Activated CD4-positive, alpha-beta T cell treated with anti-CD3 and anti-CD28 coated beads, Interleukin-2, amount 50 U/mL, for 1 hour (primary cell): ENCODE measurements at regions not wholly inside any gene's neighbourhood (a gene's known extent, or its start where the extent isn't known, plus 50 kb on each side); places are given as distances from the start of the nearest gene placed in this dataset.
"Not testable (repeated sequence)": the region's sequence is repeated elsewhere in the genome, so short reads cannot be mapped to it uniquely, and the experiment has no call there.

Experiments used
- DNase-seq: peaks from one replicate; pipeline ENCODE4 v3.0.0-alpha.2; 2020

- DNase-seq, result no peak
Observed at GRCh38 chr2:176774766-176775451, 437.7 kb upstream of the HNRNPA3 start.

GRCh38 chr2:176777262-176777661, 435.3 kb upstream of the HNRNPA3 start:
- no peak for DNase-seq

GRCh38 chr2:176779917-176780316, 432.7 kb upstream of the HNRNPA3 start:
- DNase-seq, result no peak

GRCh38 chr2:176780348-176780747, 432.2 kb upstream of the HNRNPA3 start:
- DNase-seq, result no peak

GRCh38 chr2:176781570-176782217, 430.9 kb upstream of the HNRNPA3 start:
- no peak for DNase-seq

- no peak for DNase-seq
Observed at GRCh38 chr2:176784633-176785200, 427.9 kb upstream of the HNRNPA3 start.

- DNase-seq, result no peak
Observed at GRCh38 chr2:176789751-176790150, 422.8 kb upstream of the HNRNPA3 start.

- no peak for DNase-seq
Observed at GRCh38 chr2:176790468-176790867, 422.1 kb upstream of the HNRNPA3 start.

GRCh38 chr2:176793792-176794191, 418.8 kb upstream of the HNRNPA3 start:
- DNase-seq, result no peak

GRCh38 chr2:176794392-176794791, 418.2 kb upstream of the HNRNPA3 start:
- DNase-seq, result no peak

GRCh38 chr2:176795823-176796222, 416.8 kb upstream of the HNRNPA3 start:
- no peak for DNase-seq

- DNase-seq, result not testable (repeated sequence)
Observed at GRCh38 chr2:176796677-176797076, 415.9 kb upstream of the HNRNPA3 start.

GRCh38 chr2:176804392-176804791, 408.2 kb upstream of the HNRNPA3 start:
- DNase-seq, result no peak

- no peak for DNase-seq
Observed at GRCh38 chr2:176805345-176805744, 407.2 kb upstream of the HNRNPA3 start.

GRCh38 chr2:176812246-176812775, 400.3 kb upstream of the HNRNPA3 start:
- no peak for DNase-seq

GRCh38 chr2:176813156-176813555, 399.4 kb upstream of the HNRNPA3 start:
- DNase-seq, result no peak

- no peak for DNase-seq
Observed at GRCh38 chr2:176813621-176814049, 399.0 kb upstream of the HNRNPA3 start.

GRCh38 chr2:176814274-176814673, 398.3 kb upstream of the HNRNPA3 start:
- DNase-seq, result no peak

GRCh38 chr2:176814740-176815367, 397.7 kb upstream of the HNRNPA3 start:
- DNase-seq, result no peak

- DNase-seq, result no peak
Observed at GRCh38 chr2:176817061-176817565, 395.5 kb upstream of the HNRNPA3 start.

GRCh38 chr2:176818076-176818475, 394.5 kb upstream of the HNRNPA3 start:
- no peak for DNase-seq

- DNase-seq, result no peak
Observed at GRCh38 chr2:176818617-176819016, 394.0 kb upstream of the HNRNPA3 start.

- DNase-seq, result no peak
Observed at GRCh38 chr2:176819306-176819705, 393.3 kb upstream of the HNRNPA3 start.
